Prostate gland (tissue), 2 donors: ENCODE measurements at regions not wholly inside any gene's neighbourhood (a gene's known extent, or its start where the extent isn't known, plus 50 kb on each side); places are given as distances from the start of the nearest gene placed in this dataset.

Experiments used
- DNase-seq: peaks from one replicate; pipeline ENCODE4 v3.0.0-alpha.2; 2019; ENCODE audit warnings: low spot score
- H3K27ac ChIP-seq, 2 donors: fragments of 200-600 bp; sonication (generic); 2 replicates each; pipeline ENCODE4 v1.5.1; 2017 to 2019
- H3K27me3 ChIP-seq: fragments of 200-600 bp; sonication (generic); replicated peaks from 2 replicates; pipeline ENCODE4 v1.5.1; 2019; ENCODE audit not compliant: insufficient read depth
- H3K36me3 ChIP-seq, 2 donors: fragments of 200-600 bp; sonication (generic); 1 replicate in 1 of 2; 2 replicates in 1 of 2; pipeline versions ENCODE4 v1.5.1 to v1.8.1; 2017 to 2019
- H3K4me1 ChIP-seq: fragments of 200-600 bp; sonication (generic); replicated peaks from 2 replicates; pipeline ENCODE4 v1.5.1; 2019
- H3K4me3 ChIP-seq, 2 donors: fragments of 200-600 bp; sonication (generic); 2 replicates each; pipeline ENCODE4 v1.5.1; 2017 to 2019
- H3K9me3 ChIP-seq: fragments of 200-600 bp; sonication (generic); 2 replicates; pipeline ENCODE4 v1.5.1; 2017
- CTCF ChIP-seq, 4 experiments: fragments of 200-600 bp in 2 of 4; fragments of 450-650 bp in 2 of 4; sonication (generic) in 2 of 4; IDR thresholded peaks; 1 replicate in 3 of 4; 2 replicates in 1 of 4; pipeline ENCODE4 v1.5.1; 2016 to 2019; ENCODE audit warnings: antibody characterized with exemption in 4 of 4, mild to moderate bottlenecking in 2 of 4, moderate library complexity in 2 of 4
- POLR2A ChIP-seq: fragments of 450-650 bp; IDR thresholded peaks from one replicate; pipeline ENCODE4 v1.6.1; 2016; ENCODE audit warnings: antibody characterized with exemption, mild to moderate bottlenecking
- POLR2AphosphoS5 ChIP-seq: sonication (generic); formaldehyde crosslinking; IDR thresholded peaks from one replicate; pipeline ENCODE4 v1.6.1; 2017; ENCODE audit warnings: antibody characterized with exemption
- WGBS: methylation state at CpG from one replicate; pipeline ENCODE4 v1.1.5; 2018; 5-methylcytosine and 5-hydroxymethylcytosine counted together
- intact Hi-C: fragments of 100-400 bp; cut with DNase I; formaldehyde crosslinking; loops from one replicate; pipeline ENCODE4 v1.14.2; 2022

GRCh38 chr10:31103112-31103511, 71.4 kb upstream of the ZNF438 start:
- no peaks in the 10 kb centered on the region for H3K36me3 ChIP-seq
- intact Hi-C loops, result no loop called here
- no peak overlapping the region for H3K27ac ChIP-seq
- no peaks in the 10 kb centered on the region for H3K27me3 ChIP-seq
- H3K4me3 ChIP-seq, result no peak overlapping the region
- no peaks in the 10 kb centered on the region for H3K4me1 ChIP-seq
- WGBS, result 70% methylated on average over 3 of the region's 3 CpGs
- TF ChIP-seq CTCF (IDR thresholded peaks at IDR 0.05), result no peak
- TF ChIP-seq POLR2AphosphoS5, result no peak
- no peak for TF ChIP-seq POLR2A
- no peak for DNase-seq
- H3K9me3 ChIP-seq, result no peaks in the 10 kb centered on the region

GRCh38 chr10:31112961-31113360, 81.3 kb upstream of the ZNF438 start:
- WGBS, result 70% methylated on average over 3 of the region's 3 CpGs
- Histone ChIP-seq H3K27me3 (no peaks in the 10 kb centered on the region), H3K4me3 (no peak overlapping the region), H3K27ac (no peak overlapping the region), H3K9me3 (no peaks in the 10 kb centered on the region), H3K36me3 (no peaks in the 10 kb centered on the region), H3K4me1 (no peaks in the 10 kb centered on the region)
- TF ChIP-seq CTCF (IDR thresholded peaks at IDR 0.05), result no peak
- no peak for TF ChIP-seq POLR2A
- TF ChIP-seq POLR2AphosphoS5, result no peak
- no peak for DNase-seq
- intact Hi-C loops, result no loop called here

GRCh38 chr10:31116226-31116625, 84.6 kb upstream of the ZNF438 start:
- H3K9me3 ChIP-seq, result no peaks in the 10 kb centered on the region
- intact Hi-C loops, result no loop called here
- DNase-seq, result no peak
- no peak for TF ChIP-seq CTCF (IDR thresholded peaks at IDR 0.05)
- TF ChIP-seq POLR2A, result no peak
- TF ChIP-seq POLR2AphosphoS5, result no peak
- WGBS, result 93% methylated on average over 6 of the region's 6 CpGs
- H3K27me3 ChIP-seq, result no peaks in the 10 kb centered on the region
- no peak overlapping the region for H3K4me3 ChIP-seq
- H3K4me1 ChIP-seq, result no peaks in the 10 kb centered on the region
- no peak overlapping the region for H3K27ac ChIP-seq
- H3K36me3 ChIP-seq, result no peaks in the 10 kb centered on the region

- intact Hi-C loops, result no loop called here
- no peak for DNase-seq
- 83% methylated on average over 3 of the region's 3 CpGs for WGBS
- no peaks in the 10 kb centered on the region for H3K4me1 ChIP-seq
- no peak overlapping the region for H3K27ac ChIP-seq
- H3K36me3 ChIP-seq, result no peaks in the 10 kb centered on the region
- H3K4me3 ChIP-seq, result no peak overlapping the region
- H3K9me3 ChIP-seq, result no peaks in the 10 kb centered on the region
- no peaks in the 10 kb centered on the region for H3K27me3 ChIP-seq
- no peak for TF ChIP-seq POLR2AphosphoS5
- no peak for TF ChIP-seq POLR2A
- no peak for TF ChIP-seq CTCF (IDR thresholded peaks at IDR 0.05)
These were observed 86.9 kb upstream of the ZNF438 start for GRCh38 chr10:31118556-31118955.

GRCh38 chr10:31120392-31120791, 88.7 kb upstream of the ZNF438 start:
- intact Hi-C loops, result no loop called here

More at GRCh38 chr10:31120392-31120791, 88.7 kb upstream of the ZNF438 start:
- DNase-seq, result no peak
- TF ChIP-seq POLR2A, result no peak
- TF ChIP-seq CTCF (IDR thresholded peaks at IDR 0.05), result no peak
- no peak for TF ChIP-seq POLR2AphosphoS5
- Histone ChIP-seq H3K27ac (no peak overlapping the region), H3K4me1 (no peaks in the 10 kb centered on the region), H3K9me3 (no peaks in the 10 kb centered on the region), H3K27me3 (no peaks in the 10 kb centered on the region), H3K36me3 (no peaks in the 10 kb centered on the region), H3K4me3 (no peak overlapping the region)
- 25% methylated on average over 1 of the region's 1 CpG for WGBS
